Fibroblast of skin of back (primary cell): ENCODE measurements at regions not wholly inside any gene's neighbourhood (a gene's known extent, or its start where the extent isn't known, plus 50 kb on each side); places are given as distances from the start of the nearest gene placed in this dataset.
"Not testable (repeated sequence)": the region's sequence is repeated elsewhere in the genome, so short reads cannot be mapped to it uniquely, and the experiment has no call there.

Experiments
- DNase-seq: peaks from one replicate; pipeline ENCODE4 v3.0.0-alpha.2; 2013

DNA sequence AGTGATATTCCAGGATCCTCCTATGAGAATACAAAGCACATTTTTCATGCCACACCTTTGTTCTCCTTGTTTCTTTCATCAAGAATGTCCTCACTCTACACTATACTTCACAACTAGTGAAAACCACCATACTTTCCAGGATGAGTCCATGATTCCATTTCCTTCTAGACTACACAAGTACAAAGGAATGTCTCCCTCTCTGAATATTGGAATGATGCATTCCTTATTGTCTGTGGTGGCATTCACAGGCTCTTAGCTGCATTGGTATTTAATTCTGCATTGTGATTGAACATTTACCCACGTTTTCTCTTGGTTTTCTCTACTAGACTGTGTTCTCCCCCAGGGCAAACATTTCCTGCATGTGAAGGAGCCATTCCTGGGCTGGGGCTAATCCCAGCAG, 217.5 kb downstream of the RAP2B start:
- DNase-seq, result peak; percentile 82

DNA sequence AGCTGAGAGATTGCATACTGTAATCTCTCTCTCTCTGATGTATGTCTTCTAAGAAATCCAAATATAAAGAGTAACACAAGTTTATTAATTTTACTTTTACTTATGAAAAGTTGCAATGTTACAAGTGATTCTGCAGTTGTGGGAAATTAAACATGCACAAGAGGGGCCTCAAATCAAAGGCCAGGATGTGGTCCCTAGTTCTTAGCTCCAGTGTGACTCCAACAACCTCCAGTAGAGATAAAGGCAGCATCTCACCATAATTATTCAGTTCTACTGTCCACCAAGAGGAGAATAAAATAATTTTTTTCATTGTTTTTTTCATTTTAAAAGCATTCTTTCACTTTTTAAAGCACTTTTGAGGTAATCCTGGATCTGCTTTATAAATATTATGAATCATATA, 223.3 kb downstream of the RAP2B start:
- DNase-seq, result no peak

DNA sequence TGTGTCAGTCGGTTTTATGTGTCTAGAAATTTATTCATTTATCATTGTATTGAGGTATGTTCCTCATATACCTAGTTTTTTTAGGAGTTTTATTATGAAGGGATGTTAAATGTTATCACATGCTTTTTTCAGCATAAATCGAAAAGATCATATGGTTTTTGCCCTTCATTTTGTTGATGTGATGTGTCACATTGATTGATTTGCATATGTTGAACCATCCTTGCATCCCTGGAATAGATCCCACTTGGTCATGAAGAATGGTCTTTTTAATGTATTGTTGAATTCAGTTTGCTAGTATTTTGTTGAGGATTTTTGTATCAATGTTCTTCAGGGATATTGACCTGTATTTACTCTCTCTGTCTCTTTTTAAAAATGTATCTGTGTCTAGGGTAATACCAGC, 230.3 kb downstream of the RAP2B start:
- DNase-seq, result no peak

- no peak for DNase-seq
These were observed 232.0 kb downstream of the RAP2B start for GRCh38 chr3:153394017-153394416.

DNA sequence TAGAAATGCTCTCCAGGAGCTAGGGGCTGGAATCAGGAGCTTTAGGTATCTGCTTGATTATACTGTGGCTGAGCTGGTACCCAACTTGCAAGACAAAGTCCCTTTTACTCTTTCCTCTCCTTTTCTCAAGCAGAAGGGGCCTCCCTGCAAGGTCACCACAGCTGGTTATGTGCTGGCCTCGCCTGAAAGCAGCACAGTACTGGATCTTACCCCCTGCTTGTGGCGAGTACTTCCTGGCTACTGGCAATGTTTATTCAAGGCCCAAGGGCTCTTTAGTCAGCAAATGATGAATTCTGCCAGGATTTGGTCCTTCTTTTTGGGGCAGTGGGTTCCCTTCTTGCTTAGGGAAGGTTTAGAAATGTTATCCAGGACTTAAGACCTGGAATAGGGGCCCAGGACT, 234.6 kb downstream of the RAP2B start:
- DNase-seq, result peak; percentile 24

GRCh38 chr3:153397794-153398193, 235.8 kb downstream of the RAP2B start:
- peak; percentile 30 for DNase-seq

GRCh38 chr3:153399636-153400035, 237.6 kb downstream of the RAP2B start:
- no peak for DNase-seq

GRCh38 chr3:153400641-153401040, 238.6 kb downstream of the RAP2B start:
- peak; percentile 12 for DNase-seq

DNA sequence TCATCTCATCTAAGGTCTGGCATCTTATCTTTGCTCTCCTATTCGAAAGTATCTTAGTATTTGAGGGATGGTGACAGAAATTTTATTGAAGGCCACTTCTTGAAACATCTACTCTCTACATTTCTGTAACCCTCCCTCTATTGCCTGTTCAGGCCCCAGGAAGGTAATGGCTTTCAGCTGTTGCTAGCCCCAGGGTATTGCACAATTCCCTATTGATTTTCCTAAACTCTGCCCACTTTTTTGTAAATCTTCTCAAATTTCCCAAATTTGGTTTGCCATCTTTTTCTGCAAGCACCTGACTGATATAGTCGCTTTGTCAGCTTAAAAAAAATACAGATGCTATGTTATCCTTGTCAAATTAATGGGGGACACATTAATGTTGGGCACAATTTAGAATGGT, 242.1 kb downstream of the RAP2B start:
- no peak for DNase-seq

GRCh38 chr3:153405320-153405719, 243.3 kb downstream of the RAP2B start:
- DNase-seq, result not testable (repeated sequence)

DNA sequence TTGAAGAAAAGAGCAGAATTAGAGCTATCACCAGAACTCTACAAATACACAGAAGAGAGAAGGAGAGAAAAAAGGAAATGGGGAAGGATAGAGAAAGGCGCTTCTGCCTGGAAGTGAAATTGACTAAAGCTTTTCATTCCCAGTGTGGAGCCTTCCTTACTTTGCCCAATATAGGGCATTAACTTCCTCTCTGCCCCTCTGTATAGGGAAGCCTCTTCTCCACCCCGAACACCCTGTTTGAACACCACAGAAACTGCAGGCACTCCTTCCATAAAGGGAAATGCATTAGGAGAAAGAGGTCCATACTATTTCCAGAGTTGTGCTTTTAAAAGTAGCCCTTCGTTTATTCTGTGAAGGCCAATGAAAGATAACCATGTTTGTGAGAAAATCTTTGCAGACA, 248.5 kb downstream of the RAP2B start:
- DNase-seq, result no peak

GRCh38 chr3:153414982-153415381, 253.0 kb downstream of the RAP2B start:
- DNase-seq, result peak; percentile 88

- DNase-seq, result no peak
These were observed 260.3 kb downstream of the RAP2B start for GRCh38 chr3:153422314-153422713.

- DNase-seq, result not testable (repeated sequence)
These were observed 261.8 kb downstream of the RAP2B start for GRCh38 chr3:153423820-153424219.

DNA sequence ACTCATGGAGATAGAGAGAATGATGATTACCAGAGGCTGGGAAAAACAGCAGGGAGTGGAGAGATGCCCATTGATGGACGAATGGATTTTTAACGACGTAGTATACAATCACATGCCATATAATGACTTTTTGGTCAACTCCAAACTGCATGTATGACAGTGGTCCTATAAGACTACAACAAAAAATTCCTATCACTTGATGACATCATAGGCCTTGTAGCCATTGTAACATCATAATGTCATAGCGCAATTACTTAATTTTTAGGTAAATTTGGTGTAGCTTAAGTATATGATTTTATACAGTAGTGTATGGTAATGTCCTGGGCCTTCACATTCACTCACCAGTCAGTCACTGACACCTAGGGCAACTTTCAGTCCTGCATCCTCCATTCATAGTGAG, 264.3 kb downstream of the RAP2B start:
- no peak for DNase-seq

DNA sequence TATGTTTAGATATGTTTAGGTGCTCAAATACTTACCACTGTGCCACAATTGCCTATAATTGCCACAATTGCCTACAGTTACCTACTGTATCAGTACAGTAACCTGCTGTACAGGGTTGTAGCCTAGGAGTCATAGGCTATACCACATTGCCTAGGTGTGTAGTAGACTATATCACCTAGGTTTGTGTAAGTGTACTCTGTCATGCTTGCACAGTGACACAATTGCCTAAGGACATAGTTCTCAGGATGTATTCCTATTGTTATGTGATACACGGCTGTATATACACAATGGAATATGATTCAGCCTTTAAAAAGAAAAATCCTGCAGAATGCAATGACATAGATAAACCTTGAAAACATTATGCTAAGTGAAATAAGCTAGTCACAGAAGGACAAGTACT, 264.8 kb downstream of the RAP2B start:
- DNase-seq, result no peak

DNA sequence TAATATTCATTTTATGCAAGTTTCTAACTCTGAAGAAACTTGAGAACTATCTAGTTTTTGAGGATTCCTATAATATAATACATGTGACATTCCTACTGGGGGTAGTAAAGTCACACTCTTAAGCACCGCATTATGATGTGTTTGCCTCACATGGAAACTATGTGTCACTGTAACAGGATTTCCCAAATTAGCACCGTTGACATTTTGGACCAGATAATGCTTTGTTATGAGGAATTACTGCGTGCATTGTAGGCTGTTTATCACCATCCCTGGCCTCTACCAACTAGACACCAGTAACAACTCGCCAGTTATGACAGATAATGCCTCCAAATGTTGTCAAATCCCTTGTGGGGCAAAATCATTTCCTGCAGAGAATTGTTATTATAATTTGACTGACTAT, 267.8 kb downstream of the RAP2B start:
- DNase-seq, result peak; percentile 71

DNA sequence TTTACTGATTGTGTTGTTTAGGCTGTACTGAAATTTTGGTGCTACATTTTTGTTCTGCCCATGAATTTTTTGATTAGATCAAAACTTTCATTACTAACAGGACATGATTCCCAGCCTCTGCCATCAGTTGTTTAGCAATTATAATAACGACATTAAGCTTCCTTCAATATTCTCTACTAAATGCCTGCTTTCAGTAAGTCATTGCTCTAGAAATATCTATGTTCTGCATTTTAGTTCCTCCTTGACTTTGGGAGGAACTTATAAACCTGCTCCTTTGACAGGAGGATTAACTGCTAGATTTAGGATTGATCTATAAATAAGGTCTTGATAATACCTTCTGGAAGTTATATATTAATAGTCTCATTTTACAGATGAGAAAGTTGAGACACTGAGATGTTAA, 269.1 kb downstream of the RAP2B start:
- no peak for DNase-seq

GRCh38 chr3:153437666-153438065, 275.6 kb downstream of the RAP2B start:
- DNase-seq, result no peak

DNA sequence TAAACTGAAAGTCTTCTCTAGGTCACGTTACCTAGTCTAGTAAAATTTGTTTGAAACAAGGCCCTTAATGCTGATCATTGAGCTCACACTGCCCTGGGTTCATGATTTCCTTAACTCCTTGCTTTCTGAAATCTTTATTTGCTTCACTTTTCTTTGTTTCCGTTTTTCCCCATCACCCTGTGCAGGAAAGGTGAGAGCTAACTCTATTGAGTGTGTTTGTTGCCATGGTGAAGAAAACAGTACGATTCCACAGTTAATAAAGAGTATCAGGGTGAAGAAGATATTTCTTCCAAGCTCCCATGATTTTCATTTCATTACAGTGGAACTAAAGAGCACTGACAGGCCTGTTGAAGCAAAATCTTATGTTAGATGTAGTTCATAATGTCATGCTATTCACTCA, 276.2 kb downstream of the RAP2B start:
- DNase-seq, result no peak

GRCh38 chr3:153439780-153440179, 277.8 kb downstream of the RAP2B start:
- no peak for DNase-seq

DNA sequence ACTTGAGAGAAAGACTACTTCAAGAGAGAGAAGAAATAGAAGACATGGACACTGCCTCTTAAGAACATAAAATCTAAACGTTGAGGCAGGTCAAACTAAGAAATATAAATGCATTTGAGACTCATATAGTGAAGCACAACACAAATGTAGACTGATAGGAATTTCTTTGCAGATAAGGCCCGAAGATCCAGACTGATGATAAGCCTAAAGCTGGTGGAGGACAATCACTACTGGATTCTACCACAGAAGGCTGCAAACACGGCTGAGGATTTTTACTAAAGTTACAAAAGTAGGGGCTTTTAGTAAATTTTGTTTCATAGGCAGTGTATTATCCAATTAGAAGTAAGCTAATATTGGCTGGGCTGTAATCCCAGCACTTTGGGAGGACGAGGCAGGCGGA, 278.3 kb downstream of the RAP2B start:
- DNase-seq, result no peak

DNA sequence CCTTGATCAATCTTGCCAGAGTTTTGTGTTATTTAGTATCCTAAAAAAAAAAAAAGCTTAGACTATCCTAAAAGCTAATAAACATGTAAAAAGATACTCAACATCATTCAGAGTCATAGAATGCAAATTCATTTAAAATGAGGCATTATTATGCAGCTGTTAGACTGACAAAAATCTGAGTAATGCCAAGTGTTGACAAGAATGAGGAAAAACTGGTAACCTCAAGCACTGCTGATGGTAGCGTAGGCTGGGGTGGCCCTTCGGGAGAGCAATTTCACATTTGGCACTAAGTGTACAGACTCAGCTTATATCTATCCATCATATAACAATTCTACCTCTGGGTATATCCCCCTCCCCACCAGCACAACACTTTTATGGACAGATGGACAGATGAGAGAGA, 280.4 kb downstream of the RAP2B start:
- peak; percentile 24 for DNase-seq

DNA sequence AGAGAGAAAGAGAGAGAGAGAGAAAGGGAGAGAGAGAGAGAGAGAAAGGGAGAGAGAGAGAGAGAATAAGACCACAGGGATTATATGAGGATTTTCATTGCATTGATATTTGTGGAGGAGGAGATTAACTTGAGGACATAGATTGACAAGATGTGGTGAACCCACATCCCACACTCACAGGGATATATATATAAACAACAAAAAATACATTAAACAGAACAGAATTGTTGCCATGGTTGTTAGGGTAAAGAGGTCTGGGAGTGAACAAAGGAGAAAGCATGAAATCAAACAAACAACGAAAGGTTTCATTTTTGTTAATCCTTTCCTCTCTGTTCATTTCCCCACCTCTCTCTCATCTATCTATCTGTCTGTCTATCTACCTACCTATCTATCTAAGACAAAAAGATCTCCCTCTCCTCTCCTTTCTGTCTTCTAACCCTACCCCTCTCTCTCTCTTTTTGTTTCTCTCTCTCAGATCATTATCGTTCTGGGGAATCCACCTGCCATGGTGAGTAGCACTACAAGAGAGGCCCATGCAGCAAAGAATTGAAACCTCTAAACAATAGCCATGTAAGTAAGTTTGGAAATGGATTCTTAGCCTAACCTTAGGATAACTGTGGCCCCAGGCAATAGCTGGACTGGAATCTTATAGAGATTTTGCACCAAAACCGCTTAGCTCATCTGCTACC, 280.9 kb downstream of the RAP2B start:
- DNase-seq, result no peak

- no peak for DNase-seq
These were observed 281.9 kb downstream of the RAP2B start for GRCh38 chr3:153443961-153444360.
